Neural cell (in vitro differentiated cells): ENCODE measurements at regions not wholly inside any gene's neighbourhood (a gene's known extent, or its start where the extent isn't known, plus 50 kb on each side); places are given as distances from the start of the nearest gene placed in this dataset.

Experiments
- CTCF ChIP-seq: fragments of 450-650 bp; IDR thresholded peaks from 2 replicates; pipeline ENCODE4 v1.5.1; 2014; ENCODE audit warnings: antibody characterized with exemption, mild to moderate bottlenecking, moderate library complexity; ENCODE audit not compliant: poor library complexity, severe bottlenecking
- EP300 ChIP-seq: fragments of 450-650 bp; conservative IDR thresholded peaks from 2 replicates; pipeline ENCODE4 v1.6.1; 2014; ENCODE audit warnings: antibody characterized with exemption, mild to moderate bottlenecking, moderate library complexity; ENCODE audit not compliant: poor library complexity, severe bottlenecking
- EZH2 ChIP-seq: fragments of 200-600, 300-800 bp; shearing (Covaris generic), sonication (generic); IDR thresholded peaks from 2 replicates; pipeline ENCODE4 v1.6.1; 2014; ENCODE audit warnings: antibody characterized with exemption, low read length, borderline replicate concordance, mild to moderate bottlenecking; ENCODE audit not compliant: insufficient read depth, poor library complexity, severe bottlenecking
- MXI1 ChIP-seq: fragments of 450-650 bp; conservative IDR thresholded peaks from 2 replicates; pipeline ENCODE4 v1.6.1; 2014; ENCODE audit warnings: antibody characterized with exemption, mild to moderate bottlenecking; ENCODE audit not compliant: poor library complexity, severe bottlenecking
- POLR2AphosphoS5 ChIP-seq: IDR thresholded peaks from 2 replicates; pipeline ENCODE4 v1.6.1; 2012
- RAD21 ChIP-seq: fragments of 450-650 bp; conservative IDR thresholded peaks from 2 replicates; pipeline ENCODE4 v1.6.1; 2014; ENCODE audit warnings: antibody characterized with exemption, mild to moderate bottlenecking, moderate library complexity
- REST ChIP-seq: IDR thresholded peaks from 2 replicates; pipeline ENCODE4 v1.6.1; 2012; ENCODE audit warnings: borderline replicate concordance
- TAF1 ChIP-seq: IDR thresholded peaks from 2 replicates; pipeline ENCODE4 v1.6.1; 2012; ENCODE audit warnings: low read depth

GRCh38 chr6:25205629-25206028 is 73.5 kb upstream of the CARMIL1 start:
- no peak for TF ChIP-seq MXI1
- no peak for TF ChIP-seq CTCF
- TF ChIP-seq EP300 = no peak
- TF ChIP-seq RAD21 = no peak
- TF ChIP-seq POLR2AphosphoS5 = no peak
- TF ChIP-seq EZH2 = no peak
- TF ChIP-seq REST = no peak
- no peak for TF ChIP-seq TAF1
